ENCODE measurements at regions not wholly inside any gene's neighbourhood (a gene's known extent, or its start where the extent isn't known, plus 50 kb on each side); places are given as distances from the start of the nearest gene placed in this dataset.
"Not testable (repeated sequence)": the region's sequence is repeated elsewhere in the genome, so short reads cannot be mapped to it uniquely, and the experiment has no call there.

- POLR2A ChIA-PET; H3K27ac ChIP-seq (ENCODE audit: low read depth, low read length); H3K27ac Mint-ChIP-seq; H3K4me1 ChIP-seq (ENCODE audit: control insufficient read depth in 2 of 2, insufficient read depth in 2 of 2, low read length in 2 of 2); DNase-seq; H3K27me3 Mint-ChIP-seq; intact Hi-C loops (cut with micrococcal nuclease); H3K27me3 ChIP-seq (ENCODE audit: control insufficient read depth in 2 of 2, insufficient read depth in 2 of 2, low read length in 2 of 2); H3K4me3 Mint-ChIP-seq; H3K4me3 ChIP-seq (ENCODE audit: low read length); ATAC-seq; H3K36me3 Mint-ChIP-seq; H3K9me3 ChIP-seq (ENCODE audit: control insufficient read depth in 2 of 3, low read length in 3 of 3); CTCF ChIA-PET; H3K36me3 ChIP-seq (ENCODE audit: control insufficient read depth in 2 of 3, insufficient read depth in 3 of 3, low read length in 3 of 3); H3K4me1 Mint-ChIP-seq; H3K9me3 Mint-ChIP-seq: not testable (repeated sequence)
Measured at GRCh38 chr1:149408404-149408803, 66.4 kb upstream of the NBPF19 start.

GRCh38 chr1:149415373-149415772 is 59.5 kb upstream of the NBPF19 start:
- H3K4me3 ChIP-seq (ENCODE audit: low read length); H3K36me3 ChIP-seq (ENCODE audit: control insufficient read depth in 2 of 3, insufficient read depth in 3 of 3, low read length in 3 of 3); H3K4me1 ChIP-seq (ENCODE audit: control insufficient read depth in 2 of 2, insufficient read depth in 2 of 2, low read length in 2 of 2); H3K27me3 ChIP-seq (ENCODE audit: control insufficient read depth in 2 of 2, insufficient read depth in 2 of 2, low read length in 2 of 2); H3K27me3 Mint-ChIP-seq; H3K36me3 Mint-ChIP-seq; H3K9me3 Mint-ChIP-seq; ATAC-seq; CTCF ChIA-PET; intact Hi-C loops (cut with micrococcal nuclease); H3K4me3 Mint-ChIP-seq; H3K9me3 ChIP-seq (ENCODE audit: control insufficient read depth in 2 of 3, low read length in 3 of 3); POLR2A ChIA-PET; DNase-seq; H3K27ac ChIP-seq (ENCODE audit: low read depth, low read length); H3K27ac Mint-ChIP-seq: not testable (repeated sequence)
- peaks cover 0 to 14% (median 4%) of the 10 kb centered on the region in 7 donors for H3K4me1 Mint-ChIP-seq

- CTCF ChIA-PET; H3K27me3 ChIP-seq (ENCODE audit: control insufficient read depth in 2 of 2, insufficient read depth in 2 of 2, low read length in 2 of 2); intact Hi-C loops (cut with micrococcal nuclease); H3K4me3 Mint-ChIP-seq; H3K4me3 ChIP-seq (ENCODE audit: low read length); H3K27me3 Mint-ChIP-seq; H3K4me1 Mint-ChIP-seq; H3K9me3 Mint-ChIP-seq; H3K36me3 Mint-ChIP-seq; H3K9me3 ChIP-seq (ENCODE audit: control insufficient read depth in 2 of 3, low read length in 3 of 3); ATAC-seq; H3K27ac ChIP-seq (ENCODE audit: low read depth, low read length); POLR2A ChIA-PET; H3K4me1 ChIP-seq (ENCODE audit: control insufficient read depth in 2 of 2, insufficient read depth in 2 of 2, low read length in 2 of 2); H3K36me3 ChIP-seq (ENCODE audit: control insufficient read depth in 2 of 3, insufficient read depth in 3 of 3, low read length in 3 of 3): not testable (repeated sequence)
- peak overlapping the region in 1 of 9 donors; percentile 51 for H3K27ac Mint-ChIP-seq
- peak in 1 of 9 donors; percentile 2 for DNase-seq
Measured at GRCh38 chr1:149418782-149419181, 56.1 kb upstream of the NBPF19 start.

GRCh38 chr1:149423122-149423521 is 51.7 kb upstream of the NBPF19 start:
- H3K27ac Mint-ChIP-seq; POLR2A ChIA-PET; ATAC-seq; H3K4me3 ChIP-seq (ENCODE audit: low read length); H3K27me3 ChIP-seq (ENCODE audit: control insufficient read depth in 2 of 2, insufficient read depth in 2 of 2, low read length in 2 of 2); H3K4me3 Mint-ChIP-seq; H3K4me1 ChIP-seq (ENCODE audit: control insufficient read depth in 2 of 2, insufficient read depth in 2 of 2, low read length in 2 of 2); DNase-seq; H3K36me3 ChIP-seq (ENCODE audit: control insufficient read depth in 2 of 3, insufficient read depth in 3 of 3, low read length in 3 of 3); H3K9me3 Mint-ChIP-seq; H3K9me3 ChIP-seq (ENCODE audit: control insufficient read depth in 2 of 3, low read length in 3 of 3); intact Hi-C loops (cut with micrococcal nuclease); CTCF ChIA-PET; H3K36me3 Mint-ChIP-seq; H3K27ac ChIP-seq (ENCODE audit: low read depth, low read length); H3K4me1 Mint-ChIP-seq; H3K27me3 Mint-ChIP-seq: not testable (repeated sequence)

All from naive thymus-derived CD4-positive, alpha-beta T cell (primary cell).